RWPE2 (cell line): ENCODE measurements at regions not wholly inside any gene's neighbourhood (a gene's known extent, or its start where the extent isn't known, plus 50 kb on each side); places are given as distances from the start of the nearest gene placed in this dataset.

Experiments used
- ATAC-seq: fragments of 200-7000 bp; cut with Tn5 transposase; 3 replicates; pipeline ENCODE4 v1.9.1; 2021; ENCODE audit warnings: low read depth
- DNase-seq: peaks from one replicate; pipeline ENCODE4 v3.0.0-alpha.2; 2020; ENCODE audit warnings: low spot score
- H3K27ac ChIP-seq: fragments of 450-650 bp; 2 replicates; pipeline ENCODE4 v1.5.1; 2017; ENCODE audit warnings: mild to moderate bottlenecking; ENCODE audit not compliant: poor library complexity, severe bottlenecking
- H3K27me3 ChIP-seq: fragments of 250-450 bp; sonication (Bioruptor Pico); 2 replicates; pipeline ENCODE4 v1.5.1; 2021; ENCODE audit warnings: mild to moderate bottlenecking, moderate library complexity; ENCODE audit not compliant: insufficient read depth, poor library complexity, severe bottlenecking
- H3K36me3 ChIP-seq: fragments of 250-450 bp; sonication (Bioruptor Pico); 2 replicates; pipeline ENCODE4 v1.5.1; 2020; ENCODE audit warnings: low read depth, mild to moderate bottlenecking, moderate library complexity
- H3K4me1 ChIP-seq: fragments of 250-450 bp; sonication (Bioruptor Pico); 2 replicates; pipeline ENCODE4 v1.5.1; 2021; ENCODE audit warnings: mild to moderate bottlenecking, moderate library complexity; ENCODE audit not compliant: insufficient read depth, poor library complexity, severe bottlenecking
- H3K4me3 ChIP-seq: fragments of 250-450 bp; sonication (Bioruptor Pico); 2 replicates; pipeline ENCODE4 v1.5.1; 2021; ENCODE audit warnings: mild to moderate bottlenecking, moderate library complexity; ENCODE audit not compliant: severe bottlenecking
- H3K9me3 ChIP-seq: fragments of 250-450 bp; sonication (Bioruptor Pico); 2 replicates; pipeline ENCODE4 v1.5.1; 2021; ENCODE audit warnings: mild to moderate bottlenecking, moderate library complexity; ENCODE audit not compliant: severe bottlenecking
- CTCF ChIP-seq: fragments of 450-650 bp; IDR thresholded peaks from one replicate; pipeline ENCODE4 v1.5.1; 2017; ENCODE audit warnings: mild to moderate bottlenecking, moderate library complexity; ENCODE audit not compliant: poor library complexity, severe bottlenecking

GRCh38 chr4:137226221-137226620 lies 306.1 kb downstream of the PCDH18 start:
- Histone ChIP-seq H3K27me3 (no peaks in the 10 kb centered on the region), H3K4me1 (no peaks in the 10 kb centered on the region), H3K4me3 (no peak overlapping the region), H3K9me3 (no peaks in the 10 kb centered on the region), H3K27ac (no peak overlapping the region), H3K36me3 (no peaks in the 10 kb centered on the region)
- ATAC-seq = no peak
- TF ChIP-seq CTCF = no peak
- no peak for DNase-seq

- H3K27ac ChIP-seq = no peak overlapping the region
- ATAC-seq (no peak), DNase-seq (no peak)
- no peaks in the 10 kb centered on the region for H3K4me1 ChIP-seq
- no peaks in the 10 kb centered on the region for H3K9me3 ChIP-seq
- no peaks in the 10 kb centered on the region for H3K27me3 ChIP-seq
- H3K4me3 ChIP-seq = no peak overlapping the region
- no peak for TF ChIP-seq CTCF
- H3K36me3 ChIP-seq = no peaks in the 10 kb centered on the region
Observed at GRCh38 chr4:137213372-137214173, 318.7 kb downstream of the PCDH18 start.

- Histone ChIP-seq H3K4me3 (no peak overlapping the region), H3K27me3 (no peaks in the 10 kb centered on the region), H3K27ac (no peak overlapping the region), H3K4me1 (no peaks in the 10 kb centered on the region), H3K36me3 (no peaks in the 10 kb centered on the region), H3K9me3 (no peaks in the 10 kb centered on the region)
- TF ChIP-seq CTCF = no peak
- DNase-seq = no peak
- no peak for ATAC-seq
Observed at GRCh38 chr4:137212601-137213000, 319.7 kb downstream of the PCDH18 start.

- no peak overlapping the region for H3K4me3 ChIP-seq
- H3K9me3 ChIP-seq = no peaks in the 10 kb centered on the region
- no peaks in the 10 kb centered on the region for H3K4me1 ChIP-seq
- ATAC-seq (no peak), DNase-seq (no peak)
- H3K27ac ChIP-seq = no peak overlapping the region
- no peak for TF ChIP-seq CTCF
- H3K27me3 ChIP-seq = no peaks in the 10 kb centered on the region
- H3K36me3 ChIP-seq = no peaks in the 10 kb centered on the region
Observed at GRCh38 chr4:137209240-137209639, 323.1 kb downstream of the PCDH18 start.

GRCh38 chr4:137206781-137207180 lies 325.5 kb downstream of the PCDH18 start:
- no peak for TF ChIP-seq CTCF
- Histone ChIP-seq H3K27ac (no peak overlapping the region), H3K36me3 (no peaks in the 10 kb centered on the region), H3K4me3 (no peak overlapping the region), H3K9me3 (no peaks in the 10 kb centered on the region), H3K27me3 (no peaks in the 10 kb centered on the region), H3K4me1 (no peaks in the 10 kb centered on the region)
- no peak for ATAC-seq
- no peak for DNase-seq
